Neural progenitor cell (in vitro differentiated cells): ENCODE measurements at regions not wholly inside any gene's neighbourhood (a gene's known extent, or its start where the extent isn't known, plus 50 kb on each side); places are given as distances from the start of the nearest gene placed in this dataset.

Experiments
- DNase-seq: peaks from one replicate; pipeline ENCODE4 v3.0.0-alpha.2; 2016; ENCODE audit warnings: low spot score
- H2AFZ ChIP-seq: fragments of 200-600 bp; sonication (generic); replicated peaks from 2 replicates; pipeline ENCODE4 v1.6.1; 2016; ENCODE audit warnings: antibody characterized with exemption
- H3F3A ChIP-seq: fragments of 200-600 bp; sonication (generic); 2 replicates; pipeline ENCODE4 v1.6.1; 2016; ENCODE audit warnings: antibody characterized with exemption, low read depth
- H3K27ac ChIP-seq: fragments of 200-600 bp; sonication (generic); 2 replicates; pipeline ENCODE4 v1.5.1; 2016; ENCODE audit warnings: mild to moderate bottlenecking
- H3K27me3 ChIP-seq: fragments of 200-600 bp; sonication (generic); 2 replicates; pipeline ENCODE4 v1.6.1; 2016; ENCODE audit warnings: mild to moderate bottlenecking, moderate library complexity
- H3K36me3 ChIP-seq: fragments of 200-600 bp; sonication (generic); 2 replicates; pipeline ENCODE4 v1.5.1; 2016
- H3K4me1 ChIP-seq: fragments of 200-600 bp; sonication (generic); 2 replicates; pipeline ENCODE4 v1.6.1; 2016; ENCODE audit warnings: mixed run types
- H3K4me2 ChIP-seq: fragments of 200-600 bp; sonication (generic); 2 replicates; pipeline ENCODE4 v1.6.1; 2016
- H3K4me3 ChIP-seq: fragments of 200-600 bp; sonication (generic); 2 replicates; pipeline ENCODE4 v1.5.1; 2016
- H3K79me2 ChIP-seq: fragments of 200-600 bp; sonication (generic); 2 replicates; pipeline ENCODE4 v1.6.1; 2016; ENCODE audit warnings: low read depth
- H3K9ac ChIP-seq: fragments of 200-600 bp; sonication (generic); 2 replicates; pipeline ENCODE4 v1.6.1; 2016
- H3K9me3 ChIP-seq: fragments of 200-600 bp; sonication (generic); 2 replicates; pipeline ENCODE4 v1.5.1; 2016; ENCODE audit warnings: low read depth
- H4K20me1 ChIP-seq: fragments of 200-600 bp; sonication (generic); 2 replicates; pipeline ENCODE4 v1.6.1; 2016; ENCODE audit warnings: low read depth
- H3K27ac Mint-ChIP-seq: 3 replicates; pipeline ENCODE4 v1.8.0; 2021; ENCODE audit warnings: mixed read lengths
- H3K27me3 Mint-ChIP-seq: 2 replicates; pipeline ENCODE4 v1.8.0; 2022; ENCODE audit warnings: low read depth, mild to moderate bottlenecking, inconsistent platforms, moderate library complexity, mixed read lengths; ENCODE audit not compliant: insufficient read depth
- H3K36me3 Mint-ChIP-seq: 3 replicates; pipeline ENCODE4 v1.8.0; 2021; ENCODE audit warnings: mixed read lengths
- H3K4me1 Mint-ChIP-seq: 3 replicates; pipeline ENCODE4 v1.8.0; 2021; ENCODE audit warnings: mixed read lengths
- H3K4me3 Mint-ChIP-seq: 3 replicates; pipeline ENCODE4 v1.8.0; 2021; ENCODE audit warnings: mild to moderate bottlenecking, moderate library complexity, mixed read lengths
- H3K9me3 Mint-ChIP-seq: 3 replicates; pipeline ENCODE4 v1.8.0; 2020; ENCODE audit warnings: mixed read lengths
- CTCF ChIP-seq: fragments of 200-600 bp; sonication (generic); IDR thresholded peaks from 2 replicates; pipeline ENCODE4 v1.5.1; 2017; ENCODE audit warnings: antibody characterized with exemption, mild to moderate bottlenecking
- EZH2 ChIP-seq: fragments of 200-600 bp; sonication (generic); IDR thresholded peaks from 2 replicates; pipeline ENCODE4 v1.6.1; 2017; ENCODE audit warnings: antibody characterized with exemption, mild to moderate bottlenecking, moderate library complexity
- EZH2phosphoT487 ChIP-seq: fragments of 200-600 bp; sonication (generic); IDR thresholded peaks from 2 replicates; pipeline ENCODE4 v1.6.1; 2017; ENCODE audit warnings: antibody characterized with exemption

DNA sequence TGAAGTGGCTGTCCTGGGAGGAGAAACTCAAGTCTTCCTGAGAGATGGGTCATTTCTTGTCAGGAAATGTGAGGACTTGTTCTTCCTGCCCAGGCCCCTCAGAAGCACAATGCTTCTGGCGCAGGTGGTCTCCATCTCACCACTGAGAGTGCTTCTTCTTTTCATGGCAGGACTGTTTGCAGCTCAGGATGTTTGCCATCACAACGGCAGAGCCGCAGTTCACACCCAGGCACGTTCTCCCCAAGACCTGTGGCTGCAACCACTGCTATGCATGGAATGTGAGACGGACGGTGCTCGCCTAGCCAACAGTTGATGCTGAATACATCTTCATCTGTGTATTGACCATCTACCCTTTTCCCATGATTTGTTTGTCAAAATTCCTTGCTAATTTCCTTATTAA, 216.3 kb downstream of the GADD45G start:
- no peak overlapping the region for H3K4me3 Mint-ChIP-seq
- peak; percentile 18 for DNase-seq
- H3K36me3 Mint-ChIP-seq, result no peaks in the 10 kb centered on the region
- peaks cover 2% of the 10 kb centered on the region for H3K27me3 Mint-ChIP-seq
- H3K4me1 Mint-ChIP-seq, result peaks cover 2% of the 10 kb centered on the region
- no peaks in the 10 kb centered on the region for H3K4me1 ChIP-seq
- H3K4me3 ChIP-seq, result no peak overlapping the region
- H4K20me1 ChIP-seq, result no peaks in the 10 kb centered on the region
- H3K79me2 ChIP-seq, result no peaks in the 10 kb centered on the region
- no peak for TF ChIP-seq EZH2phosphoT487
- TF ChIP-seq CTCF, result no peak
- no peak for TF ChIP-seq EZH2
- H3F3A ChIP-seq, result no peaks in the 10 kb centered on the region
- H3K27ac ChIP-seq, result no peak overlapping the region
- no peak overlapping the region for H3K4me2 ChIP-seq
- H3K9ac ChIP-seq, result no peak overlapping the region
- H3K36me3 ChIP-seq, result no peaks in the 10 kb centered on the region
- H3K27ac Mint-ChIP-seq, result peak overlapping the region; percentile 16
- no peak overlapping the region for H2AFZ ChIP-seq
- H3K27me3 ChIP-seq, result no peaks in the 10 kb centered on the region
- H3K9me3 ChIP-seq, result no peaks in the 10 kb centered on the region
- no peaks in the 10 kb centered on the region for H3K9me3 Mint-ChIP-seq

- Mint-ChIP-seq H3K27ac (no peak overlapping the region), H3K9me3 (no peaks in the 10 kb centered on the region), H3K4me1 (peaks cover 2% of the 10 kb centered on the region), H3K27me3 (peaks cover 2% of the 10 kb centered on the region), H3K36me3 (no peaks in the 10 kb centered on the region), H3K4me3 (no peak overlapping the region)
- no peak overlapping the region for H3K9ac ChIP-seq
- no peaks in the 10 kb centered on the region for H4K20me1 ChIP-seq
- H3F3A ChIP-seq, result no peaks in the 10 kb centered on the region
- H3K36me3 ChIP-seq, result no peaks in the 10 kb centered on the region
- H3K79me2 ChIP-seq, result no peaks in the 10 kb centered on the region
- no peak overlapping the region for H3K27ac ChIP-seq
- H3K4me2 ChIP-seq, result no peak overlapping the region
- DNase-seq, result no peak
- no peak overlapping the region for H3K4me3 ChIP-seq
- no peaks in the 10 kb centered on the region for H3K4me1 ChIP-seq
- TF ChIP-seq EZH2phosphoT487 (no peak), EZH2 (no peak), CTCF (no peak)
- H3K9me3 ChIP-seq, result no peaks in the 10 kb centered on the region
- no peaks in the 10 kb centered on the region for H3K27me3 ChIP-seq
- H2AFZ ChIP-seq, result no peak overlapping the region
Measured at GRCh38 chr9:89822996-89823395, 218.2 kb downstream of the GADD45G start.

DNA sequence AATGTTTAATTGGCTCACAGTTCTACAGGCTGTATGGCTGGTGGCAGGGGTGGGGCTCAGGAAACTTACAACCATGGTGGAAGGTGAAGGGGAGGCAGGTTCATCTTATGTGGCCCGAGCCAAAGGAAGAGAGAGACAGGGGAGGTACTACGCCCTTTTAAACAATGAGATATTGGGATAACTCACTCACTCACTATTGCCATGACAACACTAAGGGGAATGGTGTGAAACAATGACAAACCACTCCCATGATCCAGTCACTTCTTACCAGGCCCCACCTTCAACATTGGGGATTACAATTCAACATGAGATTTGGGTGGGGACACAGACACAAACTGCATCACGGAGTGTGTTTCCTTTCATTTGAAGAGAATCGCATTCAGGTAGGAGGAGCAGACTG, 220.9 kb downstream of the GADD45G start:
- Mint-ChIP-seq H3K4me3 (no peak overlapping the region), H3K27me3 (peaks cover 2% of the 10 kb centered on the region), H3K4me1 (peaks cover 2% of the 10 kb centered on the region), H3K36me3 (no peaks in the 10 kb centered on the region), H3K9me3 (no peaks in the 10 kb centered on the region), H3K27ac (no peak overlapping the region)
- no peak overlapping the region for H3K27ac ChIP-seq
- H3K9ac ChIP-seq, result no peak overlapping the region
- no peaks in the 10 kb centered on the region for H3K36me3 ChIP-seq
- no peaks in the 10 kb centered on the region for H3K79me2 ChIP-seq
- H3K9me3 ChIP-seq, result no peaks in the 10 kb centered on the region
- no peaks in the 10 kb centered on the region for H3F3A ChIP-seq
- H3K4me1 ChIP-seq, result no peaks in the 10 kb centered on the region
- H3K4me2 ChIP-seq, result no peak overlapping the region
- no peak for DNase-seq
- no peaks in the 10 kb centered on the region for H4K20me1 ChIP-seq
- TF ChIP-seq EZH2, result no peak
- H3K27me3 ChIP-seq, result no peaks in the 10 kb centered on the region
- no peak overlapping the region for H3K4me3 ChIP-seq
- H2AFZ ChIP-seq, result no peak overlapping the region

DNA sequence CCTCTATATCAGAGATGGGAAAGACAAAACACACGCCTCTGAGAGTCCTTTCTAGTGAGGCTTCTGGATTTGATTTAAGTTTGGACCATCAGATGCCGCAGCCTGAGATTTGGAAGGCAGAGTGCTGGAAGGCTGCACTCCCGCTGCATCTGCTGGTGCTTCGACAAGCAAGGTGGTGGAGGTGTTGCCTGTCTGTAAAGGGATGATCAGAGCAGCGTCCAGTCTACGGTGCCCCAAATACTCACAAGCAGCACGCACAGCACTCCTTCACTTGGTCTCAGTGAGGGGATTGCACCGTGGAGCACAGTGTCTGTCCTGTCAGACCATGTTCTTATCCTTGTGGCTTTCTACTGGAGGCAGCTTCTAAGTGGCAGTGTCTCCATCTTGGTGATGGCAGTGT, 221.4 kb downstream of the GADD45G start:
- Mint-ChIP-seq H3K27ac (no peak overlapping the region), H3K36me3 (no peaks in the 10 kb centered on the region), H3K4me1 (peaks cover 2% of the 10 kb centered on the region), H3K9me3 (no peaks in the 10 kb centered on the region), H3K4me3 (no peak overlapping the region), H3K27me3 (peaks cover 2% of the 10 kb centered on the region)
- no peaks in the 10 kb centered on the region for H3F3A ChIP-seq
- no peaks in the 10 kb centered on the region for H3K79me2 ChIP-seq
- H3K27ac ChIP-seq, result no peak overlapping the region
- no peaks in the 10 kb centered on the region for H3K27me3 ChIP-seq
- DNase-seq, result no peak
- H4K20me1 ChIP-seq, result no peaks in the 10 kb centered on the region
- no peaks in the 10 kb centered on the region for H3K4me1 ChIP-seq
- H2AFZ ChIP-seq, result no peak overlapping the region
- H3K9me3 ChIP-seq, result no peaks in the 10 kb centered on the region
- H3K4me3 ChIP-seq, result no peak overlapping the region
- TF ChIP-seq EZH2 (no peak), EZH2phosphoT487 (no peak), CTCF (no peak)
- no peaks in the 10 kb centered on the region for H3K36me3 ChIP-seq
- no peak overlapping the region for H3K9ac ChIP-seq
- no peak overlapping the region for H3K4me2 ChIP-seq
